CD1c-positive myeloid dendritic cell (primary cell): ENCODE measurements at regions not wholly inside any gene's neighbourhood (a gene's known extent, or its start where the extent isn't known, plus 50 kb on each side); places are given as distances from the start of the nearest gene placed in this dataset.

Experiments
- DNase-seq: peaks from one replicate; pipeline ENCODE4 v3.0.0-alpha.2; 2016; ENCODE audit errors: extremely low spot score

DNA sequence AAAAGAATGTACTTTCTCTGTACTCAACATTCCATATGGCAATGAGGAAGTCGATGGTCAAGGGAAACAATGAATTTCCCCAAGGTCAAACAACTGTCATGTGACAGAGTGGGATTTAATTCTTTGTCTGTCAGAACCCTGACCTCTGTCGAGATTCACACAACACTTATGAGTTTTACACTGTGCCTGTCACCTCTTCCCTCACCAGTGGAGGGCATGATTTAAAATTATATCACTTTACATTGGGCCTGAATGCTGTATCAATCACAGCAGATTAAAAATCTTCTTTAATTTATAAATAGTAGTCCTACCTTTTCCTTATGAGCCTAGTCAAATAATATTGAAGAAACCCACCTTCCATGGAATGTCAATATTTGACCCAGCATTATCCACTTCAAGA, 276.7 kb downstream of the CDH10 start:
- DNase-seq = no peak

DNA sequence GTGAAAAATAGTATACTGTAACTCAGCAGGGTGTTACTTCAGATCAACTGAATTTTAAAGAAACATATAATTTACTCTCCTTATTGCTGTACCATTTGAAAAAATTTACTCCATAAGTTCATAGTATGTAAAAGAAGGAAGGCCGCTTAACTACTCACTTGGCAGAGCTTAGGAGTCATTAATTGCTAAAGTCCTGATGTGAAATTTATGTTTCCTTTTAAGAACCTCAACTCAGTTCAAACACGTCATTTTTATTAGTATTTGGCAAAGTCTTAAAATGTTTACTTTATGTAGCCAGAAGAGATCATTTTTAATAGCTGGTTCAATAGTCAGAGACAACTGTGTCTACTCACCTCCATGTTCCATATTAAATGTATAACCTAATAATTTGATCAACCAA, 268.6 kb downstream of the CDH10 start:
- no peak for DNase-seq

GRCh38 chr5:24376616-24377015, 268.2 kb downstream of the CDH10 start:
- no peak for DNase-seq

- DNase-seq = no peak
Observed at GRCh38 chr5:24381861-24382489, 262.8 kb downstream of the CDH10 start.

DNA sequence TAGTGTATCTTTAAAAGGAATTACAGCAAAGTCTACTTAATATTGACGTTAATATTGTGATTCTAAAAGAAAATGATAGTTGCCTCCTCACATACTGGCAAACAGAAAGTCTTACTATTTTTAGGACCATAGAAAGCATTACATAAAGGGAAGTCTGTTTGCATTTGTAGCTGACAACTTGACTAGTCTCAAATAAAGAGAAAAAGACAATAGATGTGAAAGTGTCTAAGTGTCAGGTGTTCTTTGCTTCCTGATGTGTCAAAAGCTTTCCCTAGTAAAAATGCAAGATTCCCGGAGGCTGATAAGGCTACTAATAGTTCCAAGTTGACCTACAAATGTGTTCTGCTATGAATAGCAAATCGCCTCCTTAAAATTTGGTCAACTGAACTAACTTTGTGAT, 259.7 kb downstream of the CDH10 start:
- no peak for DNase-seq

GRCh38 chr5:24385617-24386016, 259.2 kb downstream of the CDH10 start:
- DNase-seq = no peak

- no peak for DNase-seq
Observed at GRCh38 chr5:24388448-24388847, 256.3 kb downstream of the CDH10 start.

DNA sequence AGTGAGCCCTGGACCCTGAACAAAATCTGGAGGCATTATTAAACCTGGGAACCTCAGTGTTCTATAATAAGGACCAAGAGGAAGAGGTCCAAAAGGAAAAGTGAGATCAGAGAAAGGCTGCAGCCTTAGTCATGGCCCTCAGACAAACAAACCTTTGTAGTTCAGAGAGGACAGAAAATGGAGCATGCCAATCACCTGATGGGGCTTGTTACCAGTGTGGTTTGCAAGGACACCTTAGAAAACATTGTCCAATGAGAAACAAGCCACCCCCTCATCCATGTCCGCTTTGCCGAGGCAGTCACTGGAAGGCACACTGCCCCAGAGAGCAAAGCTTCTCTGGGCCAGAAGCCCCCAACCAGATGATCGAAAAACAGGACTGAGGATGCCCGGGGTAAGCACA, 254.8 kb downstream of the CDH10 start:
- DNase-seq = no peak

DNA sequence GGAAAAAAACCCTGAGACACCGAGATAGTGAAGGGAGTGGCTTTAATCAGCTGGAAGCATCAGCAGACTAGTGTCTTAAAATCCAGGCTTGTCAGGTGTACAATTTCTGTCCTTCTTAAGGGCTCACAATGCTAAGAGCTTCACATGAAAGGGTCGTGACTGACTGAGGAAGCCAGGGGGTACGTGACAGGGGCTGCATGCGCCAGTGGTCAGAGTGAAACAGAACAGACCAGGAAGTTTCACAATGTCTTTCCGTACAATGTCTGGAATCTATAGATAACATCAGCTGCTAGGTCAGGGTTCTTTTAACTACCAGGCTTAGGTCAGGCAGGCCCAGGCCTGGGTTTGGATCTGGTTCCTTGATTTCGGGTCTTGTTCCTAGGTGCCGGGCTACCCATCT, 253.0 kb downstream of the CDH10 start:
- DNase-seq = no peak

DNA sequence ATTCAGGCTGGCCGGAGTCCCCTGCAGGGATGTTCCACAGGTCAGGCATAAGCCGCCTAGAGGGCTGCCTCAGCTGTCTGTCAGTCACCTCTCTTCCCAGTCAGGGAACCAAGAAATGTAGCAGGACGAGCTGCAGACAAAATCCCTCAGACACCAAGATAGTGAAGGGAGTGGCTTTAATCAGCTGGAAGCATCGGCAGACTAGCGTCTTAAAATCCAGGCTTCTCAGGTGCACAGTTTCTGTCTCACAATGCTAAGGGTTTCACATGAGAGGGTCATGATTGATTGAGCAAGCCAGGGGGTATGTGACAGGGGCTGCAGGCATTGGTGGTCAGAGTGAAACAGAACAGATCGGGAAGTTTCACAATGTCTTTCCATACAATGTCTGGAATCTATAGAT, 247.2 kb downstream of the CDH10 start:
- DNase-seq = no peak

DNA sequence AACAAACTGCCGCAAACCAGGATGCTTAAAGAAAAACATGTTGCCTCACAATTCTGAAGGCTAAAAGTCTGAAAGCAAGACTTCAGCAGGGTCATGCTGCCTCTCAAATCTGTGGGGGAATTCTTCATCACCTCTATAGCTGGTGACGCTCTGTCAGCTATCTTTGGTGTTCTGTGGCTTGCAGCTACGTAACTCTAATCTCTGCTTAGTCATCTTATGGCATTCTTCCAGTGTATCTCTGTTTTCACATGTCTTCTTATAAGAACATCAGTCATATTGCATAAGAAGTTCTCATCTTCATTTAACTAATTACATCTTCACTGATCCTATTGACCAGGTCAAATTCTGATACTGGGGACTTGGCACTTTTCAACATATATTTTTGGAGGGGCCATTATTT, 243.0 kb downstream of the CDH10 start:
- DNase-seq = no peak

DNA sequence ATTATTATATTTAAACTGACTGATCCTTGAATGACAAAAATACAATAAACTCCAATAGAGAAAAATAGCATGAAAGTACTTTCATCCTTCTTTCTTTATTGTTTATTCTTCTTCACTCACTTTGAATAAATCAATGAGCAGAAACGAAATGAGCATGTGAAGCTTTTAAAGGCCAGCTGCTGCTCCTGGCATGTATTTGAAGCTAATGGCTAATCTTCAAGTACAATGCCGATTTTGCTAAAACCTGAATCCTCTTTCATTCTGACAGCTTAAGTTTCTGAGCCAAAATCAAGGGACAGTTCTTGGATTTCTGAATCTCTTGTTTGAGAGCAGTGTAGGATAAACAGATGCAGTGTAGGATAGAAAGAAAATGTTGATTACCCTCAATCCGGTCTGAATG, 237.3 kb downstream of the CDH10 start:
- DNase-seq = no peak

DNA sequence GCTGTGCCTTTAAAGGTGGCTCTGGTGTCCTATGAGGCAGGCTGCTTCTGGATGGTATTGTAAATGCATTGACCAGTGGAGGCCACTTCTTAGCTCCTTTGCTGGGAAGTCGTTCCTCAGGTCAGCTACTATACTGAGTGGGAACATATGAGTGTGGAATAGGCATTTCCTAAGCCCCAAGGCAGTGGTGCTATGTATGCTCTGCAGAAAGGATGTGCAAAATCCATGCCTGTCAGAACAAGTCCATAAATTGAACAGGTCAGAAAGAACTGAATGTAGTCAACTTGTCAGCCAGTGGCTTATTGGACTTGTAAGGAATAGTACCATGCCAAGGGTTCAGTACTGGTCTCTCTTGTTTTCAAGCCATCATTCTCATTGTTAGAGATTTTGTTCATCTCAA, 216.4 kb downstream of the CDH10 start:
- no peak for DNase-seq

GRCh38 chr5:24433555-24433954, 211.2 kb downstream of the CDH10 start:
- no peak for DNase-seq
